Inflammatory macrophage (primary cell): ENCODE measurements at regions not wholly inside any gene's neighbourhood (a gene's known extent, or its start where the extent isn't known, plus 50 kb on each side); places are given as distances from the start of the nearest gene placed in this dataset.
"Not testable (repeated sequence)": the region's sequence is repeated elsewhere in the genome, so short reads cannot be mapped to it uniquely, and the experiment has no call there.

Experiments used
- DNase-seq, 2 donors: peaks; one replicate each; pipeline ENCODE4 v3.0.0-alpha.2; 2020 to 2022

DNA sequence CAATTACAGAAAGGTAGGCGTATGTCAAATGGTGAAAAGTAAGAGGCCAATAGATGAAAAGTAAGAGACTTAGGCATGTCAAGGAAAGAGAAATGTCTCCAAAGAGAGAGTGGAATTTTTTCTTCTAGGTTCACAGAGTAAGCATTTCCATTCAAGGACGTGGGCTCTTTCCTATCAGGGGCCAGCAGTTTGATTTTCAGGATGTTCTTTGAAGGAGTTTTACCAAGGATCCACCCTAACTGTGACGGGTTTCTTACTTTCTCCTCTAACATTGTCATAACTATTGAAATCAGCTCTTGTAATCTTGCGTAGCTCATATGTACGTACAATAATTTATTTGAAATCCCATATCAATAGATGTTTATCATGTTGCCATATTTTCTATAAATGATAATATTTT is 2112.2 kb upstream of the RAG2 start:
- no peak for DNase-seq

DNA sequence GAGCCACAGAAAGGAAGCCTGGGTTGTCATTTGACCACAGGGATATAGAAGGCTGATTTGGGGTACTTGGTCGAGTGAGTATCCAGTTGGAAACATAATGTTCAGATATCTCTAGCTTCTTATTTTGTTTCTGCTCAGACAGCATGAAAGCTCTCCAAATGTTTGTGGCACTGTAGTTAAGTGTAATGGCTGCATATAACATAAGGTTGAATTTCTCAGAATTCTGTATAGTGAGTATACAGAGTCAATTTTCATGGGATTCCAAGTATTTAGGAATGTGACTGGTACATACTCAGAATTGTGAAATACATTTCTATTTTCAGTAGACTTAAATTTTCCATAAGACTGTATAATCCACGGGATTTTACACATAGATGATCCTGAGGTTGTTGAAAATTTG is 2102.1 kb upstream of the RAG2 start:
- no peak for DNase-seq

DNA sequence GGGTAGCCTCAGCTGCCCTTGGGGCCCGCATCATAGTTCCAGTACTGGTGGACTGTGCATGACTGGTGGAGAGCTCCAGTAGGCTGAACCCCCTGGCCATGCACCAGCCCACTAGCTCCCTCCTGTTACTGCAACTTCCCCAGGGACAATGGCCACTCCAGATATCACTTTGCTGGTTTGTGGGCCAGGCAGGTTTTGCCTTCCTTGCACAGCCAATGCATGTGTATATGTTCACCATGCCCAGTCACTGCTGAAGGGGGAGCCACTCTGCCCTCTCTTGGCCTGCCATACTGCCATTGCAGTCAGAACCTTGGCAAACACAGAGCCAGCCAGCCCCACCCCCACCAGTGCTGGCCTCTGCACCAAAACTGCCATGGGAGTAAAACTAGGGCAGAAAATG is 2095.3 kb upstream of the RAG2 start:
- no peak for DNase-seq

DNA sequence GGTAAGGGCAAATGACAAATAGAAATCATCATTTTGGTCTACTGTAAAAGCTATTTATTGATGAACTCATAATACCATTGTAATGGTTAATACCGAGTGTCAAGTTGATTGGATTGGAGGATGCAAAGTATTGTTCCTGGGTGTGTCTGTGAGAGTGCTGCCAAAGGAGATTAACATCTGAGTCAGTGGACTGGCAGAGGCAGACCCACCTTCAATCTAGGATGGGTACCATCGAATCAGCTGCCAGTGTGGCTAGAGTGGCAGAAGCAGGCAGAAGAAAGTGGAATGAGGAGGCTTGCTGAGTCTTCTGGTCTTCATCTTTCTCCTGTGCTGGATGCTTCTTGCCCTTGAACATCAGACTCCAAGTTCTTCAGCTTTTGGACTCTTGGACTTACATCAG is 2092.2 kb upstream of the RAG2 start:
- DNase-seq = not testable (repeated sequence)

DNA sequence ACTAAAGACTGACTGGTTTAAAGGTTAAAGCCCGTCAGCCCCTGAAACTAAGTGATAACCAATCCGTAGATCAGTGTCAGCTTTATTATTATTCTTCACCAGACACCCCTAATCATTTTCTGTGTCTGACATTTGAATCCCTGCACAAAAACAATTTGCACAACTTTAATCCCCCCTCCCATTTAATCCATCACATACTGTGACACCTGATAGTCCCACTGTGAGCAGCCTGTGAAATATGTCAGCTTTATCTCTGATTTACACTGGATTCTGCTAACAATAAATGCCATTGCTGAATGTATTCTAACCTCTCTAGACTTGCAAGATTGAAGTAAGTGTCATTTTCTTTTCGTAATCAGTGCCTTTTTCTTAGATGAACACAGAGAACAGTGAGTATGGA is 2089.0 kb upstream of the RAG2 start:
- no peak for DNase-seq

DNA sequence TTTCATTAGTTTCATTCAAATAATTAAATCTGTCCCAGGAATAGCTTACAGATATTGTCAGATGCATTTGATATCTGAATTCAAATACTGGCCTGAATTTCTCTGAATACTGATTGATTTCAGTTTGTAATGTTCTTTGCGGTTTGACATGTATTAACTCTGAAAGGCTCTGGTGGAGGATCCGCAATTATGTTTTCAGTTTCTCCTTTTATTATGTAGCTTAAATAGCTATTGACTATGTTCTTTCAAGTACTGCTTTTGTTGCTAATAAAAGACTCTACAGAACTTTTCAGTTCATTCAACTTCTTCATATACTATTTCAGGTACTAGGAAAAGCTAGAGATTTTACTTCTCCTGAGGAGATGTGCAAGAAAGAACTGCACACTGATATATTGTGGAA is 2085.4 kb upstream of the RAG2 start:
- DNase-seq = no peak

DNA sequence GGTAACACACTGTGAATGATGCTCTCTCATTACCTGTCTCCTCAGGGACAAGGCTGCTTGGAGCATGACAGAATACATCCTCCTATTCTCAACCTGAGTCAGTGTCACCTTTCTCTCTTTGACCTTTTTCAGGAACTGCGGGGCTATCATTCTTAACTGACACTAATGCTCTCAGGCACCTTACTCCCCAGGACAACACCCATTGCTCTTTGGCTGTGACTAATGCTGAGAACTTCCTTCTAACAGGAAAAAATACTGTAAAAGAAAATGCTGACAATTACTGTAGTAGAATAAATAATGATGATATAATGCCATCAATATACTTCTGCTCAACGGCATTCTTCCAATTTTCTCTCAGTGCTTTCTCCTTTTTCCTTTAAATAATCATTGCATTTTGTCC is 2082.7 kb upstream of the RAG2 start:
- DNase-seq = no peak

DNA sequence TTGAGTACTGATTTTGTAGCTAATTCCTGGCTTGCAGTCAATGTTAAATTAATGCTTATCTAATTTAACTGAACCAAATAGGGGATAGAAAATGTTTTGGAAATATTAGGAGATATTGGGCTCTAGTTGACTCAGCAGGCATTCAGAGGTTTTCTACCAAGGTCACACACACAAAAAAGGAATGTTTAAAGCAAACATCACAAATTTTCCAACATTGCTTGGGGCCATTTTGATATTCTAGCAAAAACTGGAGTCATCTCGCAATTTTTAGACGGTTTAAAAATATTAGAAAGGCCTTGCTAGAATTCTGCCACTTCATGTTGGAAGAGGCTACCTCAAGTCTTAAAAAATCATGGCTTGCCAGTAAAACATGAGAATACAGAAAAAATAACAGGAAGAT is 2082.1 kb upstream of the RAG2 start:
- DNase-seq = no peak

DNA sequence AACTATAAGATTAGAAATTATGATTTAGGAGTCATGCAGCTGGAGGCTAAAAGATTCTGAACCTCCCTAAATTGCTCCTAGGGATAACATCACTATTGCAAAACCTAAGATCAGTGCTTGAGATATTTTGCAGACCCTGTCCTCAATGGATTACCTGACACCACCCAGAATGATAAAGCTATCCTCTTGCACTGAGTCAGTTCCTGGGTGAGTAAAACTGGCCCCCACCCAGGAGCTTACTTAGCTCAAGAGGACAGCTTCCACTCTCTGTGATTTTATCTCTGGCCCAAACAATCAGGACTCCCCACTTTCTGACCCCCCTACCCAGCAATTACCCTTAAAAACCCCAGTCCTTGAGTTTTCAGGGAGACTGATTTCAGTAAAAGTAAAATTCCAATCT is 2074.4 kb upstream of the RAG2 start:
- no peak for DNase-seq

DNA sequence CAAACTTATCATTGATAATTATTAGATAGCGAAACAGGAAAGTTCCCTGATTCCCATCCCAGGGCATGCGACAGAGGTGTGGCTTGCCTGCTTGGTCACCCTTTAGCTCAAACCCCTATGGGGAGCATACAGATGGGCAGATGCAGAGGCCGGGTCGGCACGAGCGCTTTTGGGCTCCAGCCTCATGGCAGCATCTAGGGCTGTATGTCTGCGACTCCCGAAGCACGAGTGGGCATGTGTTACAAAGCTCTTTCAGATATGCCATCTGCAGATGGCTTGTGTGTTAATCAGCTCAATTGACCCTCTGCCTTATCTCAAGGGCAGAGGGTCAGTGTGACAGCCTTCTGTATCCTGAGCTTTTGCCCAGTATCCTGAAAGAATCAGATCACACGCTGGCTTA is 2069.3 kb upstream of the RAG2 start:
- DNase-seq = no peak

DNA sequence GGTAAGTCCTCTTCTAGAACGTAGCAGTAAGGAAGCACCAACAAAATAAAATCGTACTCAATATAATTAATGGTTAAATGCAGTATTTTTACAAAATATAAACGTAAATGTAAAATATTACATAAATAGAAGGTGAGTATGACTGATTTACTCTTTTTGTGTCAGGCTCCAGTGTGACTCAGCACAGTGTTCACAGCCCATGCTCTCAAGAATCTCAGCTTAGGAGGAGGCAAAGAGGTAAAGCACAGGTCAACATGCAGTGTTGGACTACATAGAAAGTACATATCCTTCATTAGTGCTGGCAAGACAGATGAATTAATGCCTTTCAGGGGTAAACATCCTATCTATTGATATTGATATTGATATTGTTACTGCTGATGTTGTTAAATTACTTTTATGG is 2050.6 kb upstream of the RAG2 start:
- DNase-seq = no peak

DNA sequence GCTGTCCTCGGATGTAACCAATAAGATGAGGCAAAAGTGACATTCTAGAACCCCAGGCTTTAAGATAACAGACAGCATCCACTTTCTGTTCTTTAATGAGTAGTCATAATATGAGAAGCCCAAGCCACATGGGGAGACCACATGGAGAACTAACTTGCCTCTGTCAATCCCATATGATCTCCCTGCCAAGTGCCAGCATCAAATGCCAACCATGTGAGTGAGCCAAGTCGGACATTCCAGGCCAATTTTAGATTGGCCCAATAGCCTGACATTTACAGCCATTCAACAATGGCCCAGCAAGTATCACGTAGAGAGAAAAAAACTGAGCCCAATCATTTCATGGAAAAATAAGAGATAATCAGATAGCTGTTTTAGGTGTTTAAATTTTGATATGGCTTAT is 2048.3 kb upstream of the RAG2 start:
- no peak for DNase-seq

DNA sequence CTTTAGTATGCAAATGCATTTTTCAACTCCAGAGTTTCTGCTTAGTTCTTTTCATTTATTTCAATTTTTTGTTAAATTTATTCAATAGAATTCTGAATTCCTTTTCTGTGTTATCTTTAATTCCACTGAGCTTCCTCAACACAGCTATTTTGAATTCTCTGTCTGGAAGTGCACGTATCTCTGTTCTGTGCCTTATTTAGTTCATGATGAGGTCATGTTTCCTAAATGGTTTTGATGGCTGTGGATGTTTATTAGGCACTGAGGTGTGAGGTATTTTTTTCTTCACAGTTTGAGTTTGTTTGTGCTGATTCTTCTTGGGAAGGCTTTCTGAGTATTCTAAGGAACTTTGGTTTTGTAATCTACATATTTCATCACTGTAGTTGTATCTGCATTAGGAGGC is 2042.8 kb upstream of the RAG2 start:
- DNase-seq = no peak

DNA sequence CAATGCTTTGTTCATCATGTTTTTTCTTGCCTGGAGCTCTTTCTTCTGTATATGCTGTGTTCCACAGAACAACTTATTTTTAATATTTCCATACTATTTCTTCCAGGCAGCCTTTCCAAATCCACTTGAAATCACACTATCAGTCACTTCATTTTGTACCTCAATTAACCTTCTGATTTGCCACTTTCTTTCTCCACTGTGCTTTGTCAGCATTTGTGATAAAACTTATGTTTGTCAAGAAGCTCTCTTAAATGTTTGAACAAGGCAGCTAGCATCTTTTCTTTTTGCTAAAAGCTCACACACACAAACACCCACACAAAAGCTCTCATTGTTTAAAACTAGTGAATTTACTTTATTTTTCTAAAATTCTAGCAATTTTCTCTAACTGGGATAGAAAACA is 2014.7 kb upstream of the RAG2 start:
- no peak for DNase-seq

DNA sequence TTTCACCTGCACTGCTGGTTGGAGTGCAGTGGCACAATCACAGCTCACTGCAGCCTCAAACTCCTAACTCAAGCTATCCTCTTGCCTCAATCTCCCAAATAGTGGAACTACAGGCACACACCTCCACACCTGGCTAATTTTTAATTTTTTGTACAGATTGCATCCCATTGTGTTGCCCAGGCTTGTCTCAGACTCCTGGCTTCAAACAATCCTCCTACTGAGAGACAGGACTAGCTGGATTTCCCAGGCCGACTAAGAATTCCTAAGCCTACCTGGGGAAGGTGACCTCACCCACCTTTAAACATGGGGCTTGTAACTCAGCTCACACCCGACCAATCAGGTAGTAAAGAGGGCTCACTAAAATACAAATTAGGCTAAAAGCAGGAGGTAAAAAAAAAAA is 2003.3 kb upstream of the RAG2 start:
- DNase-seq = not testable (repeated sequence)

DNA sequence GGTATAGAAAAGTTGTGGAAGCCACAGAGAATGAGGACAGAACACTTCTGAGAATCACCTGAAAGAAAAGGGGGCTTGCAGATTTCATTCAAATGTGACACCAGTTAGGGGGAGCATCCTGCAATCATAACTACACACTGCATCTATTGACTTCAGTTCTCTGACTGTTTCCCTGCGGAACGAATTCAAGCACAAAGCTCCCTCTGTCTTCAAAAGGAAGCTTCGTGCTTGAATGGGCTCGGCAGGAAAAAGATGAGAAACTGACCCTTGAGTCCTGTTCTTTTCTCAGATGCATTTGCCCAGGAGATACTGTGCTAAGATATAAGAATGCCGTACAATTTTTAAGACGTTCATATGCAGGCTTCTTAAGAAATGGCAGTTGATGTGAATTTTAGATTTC is 2000.4 kb upstream of the RAG2 start:
- no peak for DNase-seq

DNA sequence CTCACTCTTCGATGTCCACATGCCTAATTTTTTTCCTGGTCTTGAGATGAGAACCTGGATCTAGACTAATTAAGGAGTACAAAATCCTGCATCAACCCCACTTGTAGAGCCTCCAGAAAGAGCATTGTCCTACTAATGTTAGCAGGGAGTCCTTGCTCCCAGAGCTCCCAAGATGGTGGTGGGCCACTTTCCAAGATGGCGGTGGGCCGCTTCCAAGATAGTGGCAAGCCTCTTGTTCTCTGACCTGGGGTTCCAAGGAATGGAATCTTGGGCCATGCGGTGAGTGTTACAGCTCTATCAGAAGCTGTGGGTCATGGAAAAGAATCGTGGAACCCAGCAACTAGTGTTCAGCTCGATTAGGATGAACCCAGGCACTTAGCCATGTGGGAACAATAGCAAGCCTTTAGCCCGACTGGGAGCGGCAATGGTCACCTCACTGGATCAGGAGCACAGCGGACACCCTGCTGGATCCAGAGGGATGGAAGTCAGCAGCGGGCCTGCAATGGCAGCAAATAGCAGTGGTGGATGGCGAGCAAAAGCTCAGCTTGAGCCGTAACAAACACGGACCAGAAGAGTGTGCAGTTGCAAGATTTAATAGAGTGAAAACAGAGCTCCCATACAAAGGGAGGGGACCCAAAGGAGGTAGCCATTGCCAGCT is 1997.5 kb upstream of the RAG2 start:
- not testable (repeated sequence) for DNase-seq

DNA sequence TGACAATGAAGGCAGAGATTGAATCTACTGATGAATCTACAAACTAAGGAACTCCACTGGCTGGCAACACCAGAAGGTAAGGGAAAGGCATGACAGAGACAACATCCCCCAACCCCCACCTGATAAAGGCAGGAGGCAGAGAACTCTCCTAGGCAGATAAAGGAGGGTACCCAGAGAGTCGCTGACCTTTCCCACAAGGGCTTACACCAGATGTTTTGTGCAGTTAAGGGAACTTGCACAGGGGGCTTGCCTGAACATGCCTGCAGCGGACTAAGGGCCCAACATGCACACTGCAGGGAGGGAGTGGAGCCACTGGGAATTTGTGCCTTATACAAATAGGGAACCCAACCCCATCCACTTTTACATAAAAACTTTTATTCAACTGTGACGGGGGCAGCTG is 1996.9 kb upstream of the RAG2 start:
- no peak for DNase-seq

DNA sequence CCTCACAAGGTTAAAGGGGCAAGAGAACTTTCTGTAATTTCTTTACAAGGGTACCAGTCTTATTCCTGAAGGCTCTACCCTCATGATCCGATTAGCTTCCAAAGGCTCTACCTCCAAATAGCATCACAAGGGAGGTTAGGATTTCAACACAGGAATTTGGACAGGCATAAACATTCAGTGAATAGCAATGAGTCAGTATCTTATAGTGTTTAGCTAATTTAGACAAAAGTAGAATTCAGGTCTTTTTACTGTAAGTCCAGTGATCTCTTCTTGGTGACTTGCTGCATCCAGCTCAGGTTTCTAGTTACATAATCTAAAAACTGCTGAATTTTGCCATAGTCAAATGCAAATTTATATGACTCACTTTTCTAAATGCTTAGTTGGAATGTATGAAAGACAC is 1995.6 kb upstream of the RAG2 start:
- DNase-seq = no peak

DNA sequence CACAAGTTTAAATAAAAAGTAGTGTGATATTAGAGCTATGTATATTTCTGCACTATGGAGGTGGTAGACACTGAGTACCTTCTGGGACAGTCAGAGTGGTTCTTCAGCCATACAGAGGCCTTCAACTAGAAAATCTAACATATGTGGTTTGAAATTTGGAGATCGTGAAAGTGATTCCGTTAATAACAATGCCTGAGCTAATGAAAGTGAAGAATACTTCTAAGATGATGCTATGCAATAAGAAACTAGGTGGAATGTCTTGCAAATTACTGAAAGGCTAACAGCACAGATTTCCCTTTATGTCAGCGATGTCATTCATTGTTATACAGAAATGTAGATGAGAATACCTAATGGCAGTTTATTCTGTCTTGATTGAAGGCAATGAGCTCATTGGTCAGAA is 1984.7 kb upstream of the RAG2 start:
- DNase-seq = no peak

DNA sequence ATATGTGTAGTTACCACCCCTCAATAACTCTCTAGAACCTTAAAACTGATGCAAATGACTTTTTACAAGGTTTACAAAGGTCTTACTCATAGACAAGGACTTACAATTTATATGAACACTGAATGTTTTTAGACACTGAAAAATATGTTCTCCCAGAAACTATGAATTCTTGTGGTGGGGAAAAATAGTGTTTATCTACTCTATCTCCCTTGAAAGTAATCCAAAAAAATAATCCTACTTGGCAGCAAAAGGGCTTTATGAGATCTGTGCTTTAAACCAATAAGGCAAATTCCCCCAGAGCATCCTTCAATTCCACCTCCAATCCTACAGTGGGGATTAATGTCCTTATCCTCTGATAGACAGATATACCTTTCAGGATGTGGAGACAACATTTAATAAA is 1984.1 kb upstream of the RAG2 start:
- DNase-seq = no peak

DNA sequence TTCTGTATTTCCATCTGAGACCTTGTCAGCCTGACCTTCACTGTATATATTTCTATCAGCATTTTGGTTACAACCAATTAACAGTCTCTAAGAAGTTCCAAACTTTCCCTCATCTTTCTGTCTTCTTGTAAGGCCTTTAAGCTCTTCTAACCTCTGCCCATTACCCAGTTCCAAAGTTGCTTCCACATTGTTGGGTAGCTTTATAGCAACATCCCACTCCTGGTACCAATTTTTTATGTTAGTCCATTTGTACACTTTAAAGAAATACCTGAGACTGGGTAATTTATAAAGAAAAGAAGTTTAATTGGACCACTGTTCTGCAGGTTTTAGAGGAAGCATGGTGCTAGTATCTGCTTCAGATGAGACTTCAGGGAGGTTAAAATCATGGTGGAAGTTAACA is 1979.7 kb upstream of the RAG2 start:
- DNase-seq = no peak

DNA sequence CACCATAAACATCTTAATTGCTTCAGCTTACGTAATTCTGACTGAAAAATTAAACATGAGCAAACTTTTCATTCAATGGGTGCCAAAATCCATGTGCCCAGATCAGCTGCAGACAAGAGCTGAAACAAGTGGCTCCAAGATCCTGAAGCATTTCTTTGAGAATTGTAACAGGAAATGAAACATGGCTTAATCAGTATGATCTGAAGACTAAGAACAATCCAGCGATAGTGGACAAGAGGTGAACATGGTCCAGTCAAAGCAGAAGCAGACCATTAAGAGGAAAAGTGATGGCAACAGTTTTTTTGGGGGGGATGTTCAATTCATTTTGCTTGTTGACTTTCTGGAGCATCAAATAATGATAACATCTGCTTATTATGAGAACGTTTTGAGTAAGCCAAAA is 1964.5 kb upstream of the RAG2 start:
- no peak for DNase-seq

DNA sequence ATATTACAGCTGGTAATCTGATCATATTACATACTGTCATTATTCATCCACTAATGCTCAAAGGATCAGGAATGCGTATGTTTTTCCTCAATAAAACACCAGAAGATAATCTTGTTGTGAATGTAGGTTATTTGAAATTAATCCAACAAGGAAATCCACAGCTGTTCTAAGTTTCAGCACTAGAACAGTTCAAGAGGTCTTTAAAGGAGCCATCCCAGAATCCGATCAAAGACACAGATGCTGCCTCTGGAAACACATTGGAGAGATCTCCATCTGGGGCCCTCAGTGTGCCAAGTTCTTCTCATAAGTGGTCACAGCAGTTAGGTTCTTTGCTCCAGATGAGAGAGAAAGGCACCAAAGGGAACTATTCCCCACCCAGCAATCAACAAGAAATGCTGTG is 1955.1 kb upstream of the RAG2 start:
- no peak for DNase-seq

DNA sequence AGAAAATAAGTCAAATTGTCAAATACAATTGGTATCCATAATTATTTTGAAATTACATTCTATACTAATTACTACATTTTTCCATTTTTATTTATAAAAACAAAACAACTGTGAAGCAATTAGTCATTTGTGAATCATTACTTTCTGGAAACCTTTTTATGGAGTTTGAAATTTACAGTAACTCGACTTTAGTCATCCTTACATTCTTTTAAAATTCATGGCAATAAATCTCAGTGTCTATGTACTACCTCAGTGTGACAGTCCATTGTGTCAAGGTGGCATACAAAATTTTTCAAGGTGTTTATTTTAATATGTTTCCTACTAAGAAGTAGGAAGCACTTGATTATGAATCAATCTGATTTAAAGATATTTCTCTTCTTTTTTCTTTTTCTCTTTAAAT is 1949.4 kb upstream of the RAG2 start:
- DNase-seq = no peak

DNA sequence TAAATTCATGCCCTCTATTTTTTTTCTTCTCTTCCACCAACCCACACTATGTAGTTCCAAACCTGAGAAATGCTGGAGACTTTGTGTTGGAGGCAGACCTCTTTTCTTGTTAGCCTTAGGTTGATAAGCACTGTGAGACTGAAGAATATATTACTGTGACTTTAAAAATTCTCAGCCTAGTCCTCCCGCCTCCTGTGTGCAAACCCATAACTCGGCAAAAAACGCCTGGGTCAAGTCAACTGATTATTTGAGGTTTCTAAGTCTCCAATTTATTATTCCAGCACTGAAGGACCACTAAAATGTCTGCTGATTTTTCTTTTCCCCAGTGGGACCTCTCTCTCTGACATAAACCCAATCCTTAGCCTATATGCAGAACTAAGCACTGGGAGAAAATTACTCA is 1946.0 kb upstream of the RAG2 start:
- DNase-seq = no peak
